Activated CD4-positive, alpha-beta T cell treated with anti-CD3 and anti-CD28 coated beads for 24 hours (primary cell): ENCODE measurements at regions not wholly inside any gene's neighbourhood (a gene's known extent, or its start where the extent isn't known, plus 50 kb on each side); places are given as distances from the start of the nearest gene placed in this dataset.
"Not testable (repeated sequence)": the region's sequence is repeated elsewhere in the genome, so short reads cannot be mapped to it uniquely, and the experiment has no call there.

Source experiments
- DNase-seq, 2 donors: peaks; one replicate each; pipeline ENCODE4 v3.0.0-alpha.2; 2020; ENCODE audit warnings: low read depth in 2 of 2

- no peak for DNase-seq
Measured at GRCh38 chr14:77985211-77985615, 185.0 kb upstream of the NRXN3 start.

GRCh38 chr14:77986773-77987172, 183.4 kb upstream of the NRXN3 start:
- DNase-seq, result no peak

GRCh38 chr14:77988096-77988870, 181.9 kb upstream of the NRXN3 start:
- DNase-seq, result no peak

GRCh38 chr14:77988970-77989369, 181.2 kb upstream of the NRXN3 start:
- no peak for DNase-seq

- DNase-seq, result no peak
Measured at GRCh38 chr14:77989441-77989991, 180.7 kb upstream of the NRXN3 start.

GRCh38 chr14:77990337-77990736, 179.8 kb upstream of the NRXN3 start:
- DNase-seq, result no peak

- DNase-seq, result no peak
Measured at GRCh38 chr14:77991128-77991772, 178.9 kb upstream of the NRXN3 start.

- no peak for DNase-seq
Measured at GRCh38 chr14:78005325-78005724, 164.8 kb upstream of the NRXN3 start.

GRCh38 chr14:78007160-78007559, 163.0 kb upstream of the NRXN3 start:
- DNase-seq, result no peak

GRCh38 chr14:78010688-78011087, 159.5 kb upstream of the NRXN3 start:
- no peak for DNase-seq

GRCh38 chr14:78013911-78014310, 156.3 kb upstream of the NRXN3 start:
- DNase-seq, result not testable (repeated sequence)

- no peak for DNase-seq
Measured at GRCh38 chr14:78016532-78016931, 153.6 kb upstream of the NRXN3 start.

GRCh38 chr14:78018283-78018682, 151.9 kb upstream of the NRXN3 start:
- no peak for DNase-seq

GRCh38 chr14:78022059-78022458, 148.1 kb upstream of the NRXN3 start:
- peak; percentile 1 to 65 for DNase-seq

- no peak for DNase-seq
Measured at GRCh38 chr14:78023112-78023511, 147.1 kb upstream of the NRXN3 start.

GRCh38 chr14:78028471-78028870, 141.7 kb upstream of the NRXN3 start:
- DNase-seq, result no peak

GRCh38 chr14:78029601-78030372, 140.4 kb upstream of the NRXN3 start:
- no peak for DNase-seq

- DNase-seq, result no peak
Measured at GRCh38 chr14:78043349-78043748, 126.8 kb upstream of the NRXN3 start.

GRCh38 chr14:78048120-78048519, 122.1 kb upstream of the NRXN3 start:
- DNase-seq, result no peak

GRCh38 chr14:78056890-78057289, 113.3 kb upstream of the NRXN3 start:
- not testable (repeated sequence) for DNase-seq

GRCh38 chr14:78070344-78070743, 99.8 kb upstream of the NRXN3 start:
- no peak for DNase-seq

- no peak for DNase-seq
Measured at GRCh38 chr14:78071016-78071549, 99.1 kb upstream of the NRXN3 start.
